IMR-90 (cell line): ENCODE measurements at regions not wholly inside any gene's neighbourhood (a gene's known extent, or its start where the extent isn't known, plus 50 kb on each side); places are given as distances from the start of the nearest gene placed in this dataset.

Experiments
- MAFK ChIP-seq: IDR thresholded peaks from 2 replicates; pipeline ENCODE4 v1.6.1; 2012; ENCODE audit warnings: low read depth, low read length, improper control_type of control experiment
- MXI1 ChIP-seq: IDR thresholded peaks from 2 replicates; pipeline ENCODE4 v1.6.1; 2012; ENCODE audit warnings: low read depth, mild to moderate bottlenecking, low read length, moderate library complexity, borderline replicate concordance
- POLR2A ChIP-seq: IDR thresholded peaks from 2 replicates; pipeline ENCODE4 v1.6.1; 2012; ENCODE audit warnings: mild to moderate bottlenecking, low read depth, low read length
- RFX5 ChIP-seq: IDR thresholded peaks from 2 replicates; pipeline ENCODE4 v1.8.0; 2012; ENCODE audit warnings: low read depth, mild to moderate bottlenecking, low read length, moderate library complexity
- SMC3 ChIP-seq: fragments of 150-350 bp; IDR thresholded peaks from 2 replicates; pipeline ENCODE4 v1.6.1; 2016; ENCODE audit warnings: low read depth, mild to moderate bottlenecking, antibody characterized with exemption, low read length, moderate library complexity
- TF ChIP-seq, protein P1 (sequence below): conservative IDR thresholded peaks from 2 replicates; pipeline ENCODE4 v1.5.1; 2012; ENCODE audit warnings: mild to moderate bottlenecking, low read depth, low read length, improper control_type of control experiment
- TF ChIP-seq, protein P2 (sequence below): fragments of 150-350 bp; IDR thresholded peaks from 2 replicates; pipeline ENCODE4 v1.6.1; 2017; ENCODE audit warnings: mild to moderate bottlenecking, antibody characterized with exemption, low read length, low read depth

GRCh38 chr15:81894061-81894460 is 151.8 kb downstream of the MEX3B start:
- TF ChIP-seq POLR2A (no peak), RFX5 (no peak), SMC3 (no peak), MXI1 (no peak), MAFK (no peak)
- TF ChIP-seq, protein P1, sequence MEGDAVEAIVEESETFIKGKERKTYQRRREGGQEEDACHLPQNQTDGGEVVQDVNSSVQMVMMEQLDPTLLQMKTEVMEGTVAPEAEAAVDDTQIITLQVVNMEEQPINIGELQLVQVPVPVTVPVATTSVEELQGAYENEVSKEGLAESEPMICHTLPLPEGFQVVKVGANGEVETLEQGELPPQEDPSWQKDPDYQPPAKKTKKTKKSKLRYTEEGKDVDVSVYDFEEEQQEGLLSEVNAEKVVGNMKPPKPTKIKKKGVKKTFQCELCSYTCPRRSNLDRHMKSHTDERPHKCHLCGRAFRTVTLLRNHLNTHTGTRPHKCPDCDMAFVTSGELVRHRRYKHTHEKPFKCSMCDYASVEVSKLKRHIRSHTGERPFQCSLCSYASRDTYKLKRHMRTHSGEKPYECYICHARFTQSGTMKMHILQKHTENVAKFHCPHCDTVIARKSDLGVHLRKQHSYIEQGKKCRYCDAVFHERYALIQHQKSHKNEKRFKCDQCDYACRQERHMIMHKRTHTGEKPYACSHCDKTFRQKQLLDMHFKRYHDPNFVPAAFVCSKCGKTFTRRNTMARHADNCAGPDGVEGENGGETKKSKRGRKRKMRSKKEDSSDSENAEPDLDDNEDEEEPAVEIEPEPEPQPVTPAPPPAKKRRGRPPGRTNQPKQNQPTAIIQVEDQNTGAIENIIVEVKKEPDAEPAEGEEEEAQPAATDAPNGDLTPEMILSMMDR, result no peak
- TF ChIP-seq, protein P2, sequence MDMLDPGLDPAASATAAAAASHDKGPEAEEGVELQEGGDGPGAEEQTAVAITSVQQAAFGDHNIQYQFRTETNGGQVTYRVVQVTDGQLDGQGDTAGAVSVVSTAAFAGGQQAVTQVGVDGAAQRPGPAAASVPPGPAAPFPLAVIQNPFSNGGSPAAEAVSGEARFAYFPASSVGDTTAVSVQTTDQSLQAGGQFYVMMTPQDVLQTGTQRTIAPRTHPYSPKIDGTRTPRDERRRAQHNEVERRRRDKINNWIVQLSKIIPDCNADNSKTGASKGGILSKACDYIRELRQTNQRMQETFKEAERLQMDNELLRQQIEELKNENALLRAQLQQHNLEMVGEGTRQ, result no peak
